ENCODE measurements at regions not wholly inside any gene's neighbourhood (a gene's known extent, or its start where the extent isn't known, plus 50 kb on each side); places are given as distances from the start of the nearest gene placed in this dataset.
A peak's percentile ranks its signal among the peaks of the same experiment; 100 is the strongest.

- no peak for DNase-seq
Measured at GRCh38 chr10:121138918-121139317, 287.8 kb downstream of the WDR11 start.

DNA sequence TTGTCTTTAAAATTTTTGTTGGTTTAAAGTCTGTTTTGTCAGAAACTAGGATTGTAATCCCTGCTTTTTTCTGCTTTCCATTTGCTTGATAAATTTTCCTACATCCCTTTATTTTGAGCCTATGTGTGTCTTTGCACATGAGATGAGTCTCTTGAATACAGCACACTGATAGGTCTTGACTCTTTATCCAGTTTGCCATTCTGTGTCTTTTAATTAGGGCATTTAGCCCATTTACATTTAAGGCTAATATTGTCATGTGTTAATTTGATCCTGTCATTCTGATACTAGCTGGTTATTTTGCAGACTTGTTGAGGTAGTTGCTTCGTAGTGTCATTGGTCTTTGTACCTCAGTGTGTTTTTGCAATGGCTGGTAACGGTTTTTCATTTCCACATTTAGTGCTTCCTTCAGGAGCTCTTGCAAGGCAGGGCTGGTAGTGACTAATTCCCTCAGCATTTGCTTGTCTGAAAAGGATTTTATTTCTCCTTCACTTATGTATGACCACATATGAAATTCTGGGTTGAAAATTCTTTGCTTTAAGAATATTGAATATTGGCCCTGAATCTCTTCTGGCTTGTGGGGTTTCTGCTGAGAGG lies 294.7 kb downstream of the WDR11 start:
- peak; percentile 82 for DNase-seq

GRCh38 chr10:121148921-121149320 lies 297.8 kb downstream of the WDR11 start:
- DNase-seq = no peak

DNA sequence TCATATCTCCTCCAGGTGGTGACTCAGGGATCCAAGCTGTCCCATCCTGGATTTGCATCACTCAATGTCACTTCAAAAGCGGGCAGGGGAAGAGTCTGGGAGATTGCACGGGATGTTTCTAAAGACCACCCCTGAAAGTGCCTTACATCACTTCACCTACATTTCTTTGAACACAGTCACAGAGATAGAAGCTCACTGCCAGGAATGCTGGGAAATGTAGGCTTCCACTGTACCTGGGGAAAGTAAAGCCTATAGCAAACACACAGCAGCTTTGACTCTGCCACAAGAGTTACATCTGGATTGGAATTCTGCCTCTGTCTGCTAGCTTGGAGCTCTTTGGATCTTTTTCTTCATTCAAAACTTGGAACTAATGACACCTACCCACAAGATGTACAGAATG lies 300.9 kb downstream of the WDR11 start:
- DNase-seq = no peak

DNA sequence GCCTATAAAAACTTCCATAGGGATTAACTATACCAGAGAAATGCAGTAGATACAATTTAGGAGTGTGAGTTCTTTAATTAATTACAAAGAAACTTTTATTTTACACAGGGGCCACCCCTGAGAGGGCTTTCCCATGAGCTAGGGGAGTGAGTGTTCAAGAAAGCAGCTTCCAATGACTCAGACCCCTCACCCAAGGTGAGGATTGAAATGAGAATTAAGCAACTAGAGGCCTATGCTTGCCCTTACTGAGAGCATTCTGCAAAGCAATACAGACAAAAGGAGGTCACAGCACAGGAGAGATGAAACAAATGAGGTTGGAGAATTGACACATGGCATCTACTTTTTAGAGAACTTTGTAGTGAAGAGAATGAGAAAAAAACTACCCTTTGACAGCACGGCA lies 301.8 kb downstream of the WDR11 start:
- no peak for DNase-seq

- no peak for DNase-seq
Measured at GRCh38 chr10:121154310-121154709, 303.1 kb downstream of the WDR11 start.

- no peak for DNase-seq
Measured at GRCh38 chr10:121154846-121155245, 303.7 kb downstream of the WDR11 start.

DNA sequence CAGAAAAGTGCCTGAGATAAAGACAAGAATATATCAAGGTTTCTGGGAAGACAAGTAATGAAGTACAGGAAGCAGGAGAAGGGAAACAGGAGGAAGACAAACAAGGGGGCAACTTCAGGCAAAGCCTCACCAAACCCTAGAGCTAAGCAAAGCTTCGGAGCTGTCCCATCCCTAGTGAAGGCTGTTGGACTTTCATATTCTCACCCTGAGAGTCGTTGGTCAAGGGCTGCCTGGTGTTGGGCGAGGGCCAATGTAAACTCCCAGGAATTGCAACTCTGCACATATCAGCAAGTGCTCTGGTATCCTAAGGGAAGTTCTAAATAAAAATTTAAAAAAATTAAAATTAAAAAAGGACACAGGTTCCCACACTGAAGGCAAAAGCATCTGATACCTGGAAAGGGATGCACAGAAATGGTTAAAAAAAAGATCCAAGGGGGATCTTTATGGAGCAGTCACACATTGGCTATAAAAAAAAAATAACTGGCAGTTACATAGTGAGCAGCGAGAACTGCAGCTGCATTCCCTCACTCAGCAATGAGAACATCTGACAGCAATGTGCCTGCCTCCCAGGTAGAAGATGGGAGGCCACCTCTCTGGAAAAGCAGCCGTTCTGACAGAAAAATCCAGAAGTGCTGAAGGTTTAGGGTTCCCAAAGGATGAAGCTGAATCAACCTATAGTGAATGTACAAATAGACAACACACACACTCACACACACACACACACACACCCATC lies 304.7 kb downstream of the WDR11 start:
- DNase-seq = no peak

DNA sequence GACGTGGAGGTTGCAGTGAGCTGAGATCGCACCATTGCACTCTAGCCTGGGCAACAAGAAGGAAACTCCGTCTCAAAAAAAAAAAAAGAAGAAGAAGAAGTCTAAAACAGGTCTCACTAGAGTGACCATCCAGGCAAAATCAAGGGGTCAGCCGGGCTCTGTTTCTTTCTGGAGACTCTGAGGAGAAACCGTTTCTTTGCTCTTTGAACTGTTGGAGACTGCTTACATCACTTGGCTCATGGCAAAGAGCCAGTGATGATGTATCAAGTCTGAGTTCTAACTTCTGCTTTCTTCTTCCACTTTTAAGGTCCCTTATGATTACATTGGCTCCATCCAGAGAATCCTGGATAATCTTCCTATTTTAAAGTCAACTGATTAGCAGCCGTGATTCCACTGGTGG lies 306.8 kb downstream of the WDR11 start:
- DNase-seq = peak; percentile 99

GRCh38 chr10:121158988-121159579 lies 307.9 kb downstream of the WDR11 start:
- peak; percentile 12 for DNase-seq

GRCh38 chr10:121159670-121160069 lies 308.5 kb downstream of the WDR11 start:
- DNase-seq = peak; percentile 55

GRCh38 chr10:121165276-121165675 lies 314.1 kb downstream of the WDR11 start:
- peak; percentile 1 for DNase-seq

DNA sequence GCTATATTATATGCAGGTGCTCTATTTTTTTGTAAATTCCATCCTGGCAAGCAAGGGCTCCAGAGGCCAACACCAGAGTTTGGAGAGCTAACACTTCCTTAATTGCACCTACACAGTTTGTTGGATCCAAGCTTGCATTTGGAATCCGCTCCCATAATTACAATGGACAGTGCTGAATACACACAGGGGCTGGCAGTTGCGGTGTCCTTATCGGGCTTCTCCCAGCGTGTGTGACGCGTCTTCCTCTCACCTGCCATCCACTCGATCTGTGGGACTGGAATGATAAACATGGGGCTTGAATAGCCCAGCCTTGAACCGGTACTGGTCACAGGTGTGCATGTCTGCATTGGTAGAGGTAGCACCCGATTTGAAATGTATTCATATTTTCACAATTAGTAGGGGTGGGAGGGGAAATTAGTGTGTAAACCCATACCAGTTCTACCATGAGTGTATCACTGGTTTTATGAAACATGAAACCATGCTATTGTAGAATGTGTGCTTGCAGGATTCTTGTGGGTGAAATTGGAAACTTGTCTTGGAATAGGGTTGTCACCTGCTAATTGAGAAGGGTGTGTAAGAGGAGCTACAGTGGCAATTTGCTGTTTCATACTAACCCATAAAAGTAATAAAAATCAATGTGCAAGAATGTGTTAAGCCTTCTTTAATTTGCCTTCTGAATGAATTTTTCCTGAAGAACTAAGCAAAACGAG lies 316.5 kb downstream of the WDR11 start:
- no peak for DNase-seq

DNA sequence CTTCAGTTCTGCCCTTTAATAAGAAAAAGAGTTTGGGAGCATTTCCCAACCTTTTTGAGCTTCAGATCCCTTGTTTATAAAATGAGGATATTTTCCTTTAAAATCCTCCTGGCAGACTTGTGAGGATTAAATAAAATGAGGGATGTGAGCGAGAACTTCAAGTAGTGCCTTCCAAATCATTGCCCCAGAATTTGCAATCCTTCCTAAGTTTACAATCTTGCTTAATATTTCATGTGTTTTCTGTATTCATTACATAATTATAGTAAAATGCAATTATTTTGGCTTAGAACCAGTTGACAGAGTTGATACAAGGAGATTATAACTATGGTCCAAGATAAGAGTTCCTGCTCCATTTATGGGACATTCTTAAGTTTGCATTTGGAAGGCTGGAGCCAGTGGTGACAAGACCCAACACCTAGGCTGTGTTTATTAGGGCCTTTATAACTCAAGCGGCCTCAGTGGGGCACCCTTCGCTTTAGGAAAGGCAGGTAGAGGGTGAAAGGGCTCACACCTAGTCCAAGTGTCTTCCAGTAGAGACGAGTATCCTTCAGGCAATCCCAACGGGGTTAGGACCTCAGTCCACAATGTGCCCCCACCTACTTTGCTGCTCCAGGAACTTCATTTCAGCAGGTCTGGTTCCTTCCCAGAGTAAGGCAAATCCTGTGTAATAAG lies 317.5 kb downstream of the WDR11 start:
- no peak for DNase-seq

DNA sequence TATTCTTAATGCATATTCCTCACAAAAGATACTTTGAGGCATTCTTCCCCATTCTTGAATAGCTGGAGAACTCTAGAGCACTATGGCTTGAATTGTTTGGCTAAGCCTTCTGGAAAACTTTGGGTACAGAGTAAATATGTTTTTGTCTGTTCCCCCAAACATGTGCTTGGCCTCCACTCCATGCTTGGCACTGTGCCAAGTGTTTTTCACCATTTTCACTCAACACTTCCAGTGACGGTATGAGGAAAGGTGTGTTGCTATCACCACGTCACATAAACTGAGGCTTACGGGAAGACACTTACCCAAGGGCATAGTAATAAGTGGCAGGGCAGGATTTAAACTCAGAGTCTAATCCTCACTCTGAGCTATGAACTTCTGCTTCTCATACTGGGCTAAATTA lies 318.2 kb downstream of the WDR11 start:
- no peak for DNase-seq

- DNase-seq = peak; percentile 72
Measured at GRCh38 chr10:121171825-121172787, 320.9 kb downstream of the WDR11 start.

DNA sequence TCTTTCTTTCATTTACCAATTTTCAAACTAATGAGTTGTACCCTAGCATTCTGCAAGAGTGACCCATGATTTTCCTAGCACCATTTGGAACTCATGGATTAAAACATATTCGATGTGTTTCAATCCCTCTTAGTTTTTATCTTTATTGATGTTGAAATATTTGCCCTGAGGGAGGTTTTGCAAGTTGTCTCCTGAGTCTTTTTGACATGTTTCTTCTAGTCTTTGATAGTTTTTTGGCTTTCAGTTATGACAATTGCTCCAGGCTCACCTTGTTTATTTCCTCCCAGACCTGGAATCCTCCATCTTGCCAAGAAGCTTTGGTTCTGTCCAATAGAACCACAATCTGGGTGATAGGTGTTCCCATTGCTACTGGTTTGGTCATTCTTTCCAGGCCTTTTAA lies 327.8 kb downstream of the WDR11 start:
- DNase-seq = no peak

- DNase-seq = no peak
Measured at GRCh38 chr10:121182219-121182618, 331.1 kb downstream of the WDR11 start.

- no peak for DNase-seq
Measured at GRCh38 chr10:121183236-121183635, 332.1 kb downstream of the WDR11 start.

- DNase-seq = no peak
Measured at GRCh38 chr10:121183707-121184106, 332.5 kb downstream of the WDR11 start.

DNA sequence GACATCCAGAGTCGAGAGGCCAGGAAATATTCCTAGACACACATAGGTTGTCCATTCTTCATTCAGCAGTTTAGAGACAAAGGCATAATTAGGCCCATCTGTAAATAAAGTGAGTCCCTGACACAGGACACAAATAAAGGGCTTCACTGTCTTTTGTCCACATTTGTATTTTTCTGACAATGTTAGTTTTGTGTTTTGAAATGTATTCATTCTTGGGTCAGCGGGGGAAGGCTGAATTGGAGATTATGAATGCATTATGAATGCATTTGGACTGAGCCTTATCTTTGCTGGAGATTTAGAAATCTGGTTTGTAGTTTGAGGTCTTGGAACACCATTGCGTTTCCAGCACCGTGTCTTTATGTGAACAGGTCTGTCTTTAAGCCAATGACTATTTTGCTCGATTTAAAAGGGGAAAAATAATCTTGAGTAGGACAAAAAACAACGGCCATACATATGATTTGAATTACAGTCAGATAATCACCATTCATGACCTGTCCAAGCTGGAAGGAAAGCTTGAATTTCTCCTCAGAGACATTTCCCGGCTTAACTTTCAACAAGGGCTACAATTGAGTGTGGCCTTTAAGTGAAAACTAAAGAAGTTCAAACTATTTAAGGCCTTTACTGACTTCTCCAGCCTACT lies 334.8 kb downstream of the WDR11 start:
- DNase-seq = no peak

- no peak for DNase-seq
Measured at GRCh38 chr10:121187391-121187790, 336.2 kb downstream of the WDR11 start.
